Lung (tissue), 11 donors: ENCODE measurements at regions not wholly inside any gene's neighbourhood (a gene's known extent, or its start where the extent isn't known, plus 50 kb on each side); places are given as distances from the start of the nearest gene placed in this dataset.

Experiments used
- ATAC-seq: fragments of 200-7000 bp; cut with Tn5 transposase; one replicate; pipeline ENCODE4 v1.9.1; 2020; ENCODE audit warnings: moderate number of reproducible peaks; ENCODE audit not compliant: insufficient read depth, low FRiP score
- DNase-seq, 3 donors: peaks; one replicate each; pipeline ENCODE4 v3.0.0-alpha.2; 2013 to 2017
- H3K27ac ChIP-seq, 2 donors: one replicate each; pipeline ENCODE4 v1.5.1; 2013; ENCODE audit warnings: mild to moderate bottlenecking in 2 of 2, moderate library complexity in 2 of 2, control low read depth in 1 of 2, inconsistent platforms in 1 of 2, low read depth in 1 of 2, low read length in 1 of 2
- H3K27me3 ChIP-seq, 3 donors: one replicate each; pipeline ENCODE4 v1.5.1; 2013; ENCODE audit warnings: low read length in 2 of 3; ENCODE audit not compliant: control insufficient read depth in 3 of 3, insufficient read depth in 3 of 3
- H3K36me3 ChIP-seq, 4 donors: one replicate each; pipeline ENCODE4 v1.5.1; 2013; ENCODE audit warnings: low read length in 4 of 4, mild to moderate bottlenecking in 1 of 4, moderate library complexity in 1 of 4; ENCODE audit not compliant: control insufficient read depth in 4 of 4, insufficient read depth in 4 of 4
- H3K4me1 ChIP-seq, 5 donors: one replicate each; pipeline ENCODE4 v1.5.1; 2013; ENCODE audit warnings: low read length in 5 of 5, mild to moderate bottlenecking in 2 of 5, moderate library complexity in 1 of 5; ENCODE audit not compliant: control insufficient read depth in 5 of 5, insufficient read depth in 5 of 5
- H3K4me3 ChIP-seq: one replicate; pipeline ENCODE4 v1.5.1; 2013; ENCODE audit warnings: mild to moderate bottlenecking, control low read depth, moderate library complexity
- H3K9ac ChIP-seq, 2 donors: one replicate each; pipeline ENCODE4 v1.5.1; 2013; ENCODE audit warnings: low read length in 2 of 2, control low read depth in 1 of 2; ENCODE audit not compliant: insufficient read depth in 1 of 2
- H3K9me3 ChIP-seq, 4 donors: one replicate each; pipeline ENCODE4 v1.5.1; 2013; ENCODE audit warnings: low read length in 3 of 4, mild to moderate bottlenecking in 1 of 4, moderate library complexity in 1 of 4; ENCODE audit not compliant: control insufficient read depth in 4 of 4, insufficient read depth in 3 of 4
- CTCF ChIP-seq: IDR thresholded peaks from 2 replicates; pipeline ENCODE4 v1.5.1; 2012; ENCODE audit warnings: mild to moderate bottlenecking; ENCODE audit errors: control extremely low read depth, extremely low read depth
- WGBS, 2 donors: extraction: QIAGEN DNeasy Blood & Tissue Kit; methylation state at CpG; one replicate each; pipeline ENCODE4 v1.1.7; 2013; 5-methylcytosine and 5-hydroxymethylcytosine counted together
- donor health status: control.
- donor health status: control.
- donor health status: Bipolar disorder and iron deficiency.
- donor health status: healthy.
- donor health status: DM: yes; HTN: yes; CAD: no.

GRCh38 chr4:163681208-163681821 lies 186.8 kb downstream of the TMA16 start:
- ATAC-seq, result no peak
- peak in 2 of 3 donors; percentile 5 to 42 for DNase-seq

GRCh38 chr4:163688856-163689255 lies 194.4 kb downstream of the TMA16 start:
- no peak for DNase-seq
- Histone ChIP-seq H3K4me3 (no peak overlapping the region), H3K27ac (no peak overlapping the region), H3K4me1 (no peaks in the 10 kb centered on the region), H3K36me3 (no peaks in the 10 kb centered on the region), H3K27me3 (no peaks in the 10 kb centered on the region), H3K9me3 (no peaks in the 10 kb centered on the region), H3K9ac (no peak overlapping the region)
- TF ChIP-seq CTCF, result no peak
- no peak for ATAC-seq

More at GRCh38 chr4:163681208-163681821, 186.8 kb downstream of the TMA16 start:
- Histone ChIP-seq H3K9ac (no peak overlapping the region), H3K36me3 (no peaks in the 10 kb centered on the region), H3K9me3 (no peaks in the 10 kb centered on the region), H3K27ac (no peak overlapping the region), H3K27me3 (no peaks in the 10 kb centered on the region), H3K4me1 (no peaks in the 10 kb centered on the region), H3K4me3 (no peak overlapping the region)
- 23 to 42% methylated on average over 2 of the region's 2 CpGs for WGBS, 2 donors
- TF ChIP-seq CTCF, result peak; percentile 41

GRCh38 chr4:163693211-163693610 lies 198.7 kb downstream of the TMA16 start:
- H3K27me3 ChIP-seq, result no peaks in the 10 kb centered on the region
- H3K9ac ChIP-seq, result no peak overlapping the region
- no peaks in the 10 kb centered on the region for H3K36me3 ChIP-seq
- no peak overlapping the region for H3K27ac ChIP-seq
- ATAC-seq (no peak), DNase-seq (no peak)
- no peaks in the 10 kb centered on the region for H3K4me1 ChIP-seq
- H3K9me3 ChIP-seq, result peaks cover 0 to 3% (median 0%) of the 10 kb centered on the region in 4 donors
- no peak overlapping the region for H3K4me3 ChIP-seq
- no peak for TF ChIP-seq CTCF

DNA sequence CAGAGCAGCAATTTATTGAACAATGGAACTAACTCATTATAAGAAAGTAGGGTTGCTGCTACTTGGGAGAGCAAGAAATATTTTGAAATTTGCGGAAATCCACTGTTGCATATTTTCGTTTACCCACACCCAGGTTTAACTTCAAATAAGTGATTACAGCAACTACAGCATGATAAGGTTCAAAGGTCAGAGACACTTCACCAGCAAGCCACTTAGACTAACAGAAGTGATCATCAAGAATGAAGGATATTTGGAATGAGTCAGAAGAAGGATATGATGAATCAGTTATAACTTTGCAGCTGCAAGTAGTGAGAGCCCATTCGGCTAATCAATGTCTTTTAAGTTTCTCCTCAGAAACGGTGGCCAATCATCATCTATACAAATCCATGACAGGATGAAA lies 199.3 kb downstream of the TMA16 start:
- ATAC-seq, result no peak
- no peak for TF ChIP-seq CTCF

More for the DNA sequence above, 199.3 kb downstream of the TMA16 start:
- WGBS, 2 donors, result 79 to 86% methylated on average over 4 of the region's 4 CpGs
- Histone ChIP-seq H3K27me3 (no peaks in the 10 kb centered on the region), H3K27ac (no peak overlapping the region), H3K4me1 (no peaks in the 10 kb centered on the region), H3K9ac (no peak overlapping the region), H3K9me3 (peaks cover 0 to 3% (median 0%) of the 10 kb centered on the region in 4 donors), H3K4me3 (no peak overlapping the region), H3K36me3 (no peaks in the 10 kb centered on the region)
- DNase-seq, result no peak
